ENCODE measurements at regions not wholly inside any gene's neighbourhood (a gene's known extent, or its start where the extent isn't known, plus 50 kb on each side); places are given as distances from the start of the nearest gene placed in this dataset.
"Not testable (repeated sequence)": the region's sequence is repeated elsewhere in the genome, so short reads cannot be mapped to it uniquely, and the experiment has no call there.

DNA sequence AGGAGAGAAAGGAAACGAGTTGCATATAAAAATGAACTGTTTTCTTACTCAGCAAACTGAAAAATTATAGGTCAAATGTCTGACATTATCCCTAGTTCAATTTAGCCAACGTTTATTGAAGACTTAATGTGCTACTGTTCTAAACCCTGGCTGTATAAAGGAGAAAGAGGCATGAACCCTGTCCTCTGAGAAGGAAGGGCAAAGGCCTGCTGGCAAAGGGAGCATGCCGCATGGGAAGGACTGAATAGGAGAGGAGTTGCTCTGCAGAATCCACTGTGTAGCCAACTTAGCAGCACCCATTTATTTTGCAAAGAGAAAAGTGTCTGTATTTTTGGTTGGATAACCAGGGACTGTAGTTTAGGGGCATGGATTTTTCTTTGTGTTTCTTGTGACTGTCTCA is 132.5 kb downstream of the GOSR1 start:
- not testable (repeated sequence) for DNase-seq

DNA sequence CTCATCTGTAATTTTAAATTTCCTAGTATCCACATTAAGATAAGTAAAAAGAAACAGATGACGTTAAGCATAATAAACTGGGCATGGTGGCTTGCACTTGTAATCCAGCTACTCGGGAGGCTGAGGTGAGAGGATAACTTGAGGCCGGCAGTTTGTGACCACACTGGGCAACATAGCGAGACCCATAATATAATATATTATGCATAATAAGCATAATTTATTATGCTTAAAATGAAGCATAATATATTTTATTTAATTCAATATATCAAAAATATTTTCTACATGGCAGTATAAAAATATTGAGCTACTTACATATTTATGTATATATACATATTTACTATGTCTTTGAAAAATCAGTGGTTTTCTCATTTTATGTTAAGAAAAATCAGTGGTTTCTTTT is 128.3 kb downstream of the GOSR1 start:
- no peak for DNase-seq

DNA sequence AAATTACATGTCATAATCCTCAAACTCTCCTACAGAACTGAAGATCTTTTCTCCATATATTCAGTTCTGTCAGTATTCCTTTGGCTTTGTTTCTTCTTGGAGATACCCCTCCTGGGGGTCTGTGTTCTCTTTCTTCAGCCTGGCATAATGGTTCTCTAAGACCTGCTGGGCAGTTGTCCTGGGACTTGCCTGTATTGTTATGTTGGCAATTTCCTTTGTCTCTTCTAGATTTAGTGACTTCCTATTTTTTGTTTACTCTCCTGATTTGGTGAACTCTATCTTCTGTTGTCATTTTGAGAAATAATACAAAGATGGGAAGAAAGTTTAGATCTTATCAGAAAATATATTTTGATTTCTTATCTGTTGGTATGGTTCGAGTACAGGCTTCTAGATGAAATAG is 127.8 kb downstream of the GOSR1 start:
- DNase-seq, result no peak

DNA sequence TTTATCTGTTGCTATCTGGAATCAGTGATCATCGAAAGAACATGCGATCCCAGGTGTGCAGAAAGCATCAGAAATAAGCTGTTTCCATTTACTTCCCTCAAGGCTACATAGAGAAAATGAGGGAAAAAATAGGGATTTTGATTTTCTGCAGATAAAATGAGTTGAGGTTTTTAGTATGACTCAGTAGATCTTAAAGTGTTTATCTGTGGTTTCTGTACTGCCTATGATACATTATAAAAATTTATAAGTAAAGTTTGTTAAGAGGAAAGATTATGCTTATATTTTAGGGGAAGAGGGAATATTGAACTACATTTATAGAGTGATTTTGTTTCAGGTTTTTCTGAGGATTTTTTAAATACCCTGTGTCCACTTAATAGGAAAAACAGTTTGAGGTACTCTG is 125.2 kb downstream of the GOSR1 start:
- not testable (repeated sequence) for DNase-seq

DNA sequence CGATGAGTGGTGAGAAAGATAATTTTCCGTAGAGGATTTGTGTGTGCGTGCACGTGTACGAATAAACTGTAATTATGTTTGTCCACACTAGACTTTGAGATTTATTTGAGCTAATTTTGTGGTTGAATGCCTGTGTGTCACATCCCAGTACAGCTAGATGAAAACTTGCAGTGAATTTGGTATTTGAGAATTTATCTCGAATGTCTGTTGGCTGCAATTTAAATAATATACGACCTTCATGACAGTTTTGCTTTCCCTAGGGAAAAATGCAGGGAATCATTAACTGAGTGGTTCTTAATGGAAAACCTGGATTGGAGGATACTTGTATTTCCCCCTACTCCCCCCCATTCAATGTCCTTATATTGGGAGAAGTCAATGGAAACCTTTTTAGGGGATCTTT is 124.8 kb downstream of the GOSR1 start:
- not testable (repeated sequence) for DNase-seq

DNA sequence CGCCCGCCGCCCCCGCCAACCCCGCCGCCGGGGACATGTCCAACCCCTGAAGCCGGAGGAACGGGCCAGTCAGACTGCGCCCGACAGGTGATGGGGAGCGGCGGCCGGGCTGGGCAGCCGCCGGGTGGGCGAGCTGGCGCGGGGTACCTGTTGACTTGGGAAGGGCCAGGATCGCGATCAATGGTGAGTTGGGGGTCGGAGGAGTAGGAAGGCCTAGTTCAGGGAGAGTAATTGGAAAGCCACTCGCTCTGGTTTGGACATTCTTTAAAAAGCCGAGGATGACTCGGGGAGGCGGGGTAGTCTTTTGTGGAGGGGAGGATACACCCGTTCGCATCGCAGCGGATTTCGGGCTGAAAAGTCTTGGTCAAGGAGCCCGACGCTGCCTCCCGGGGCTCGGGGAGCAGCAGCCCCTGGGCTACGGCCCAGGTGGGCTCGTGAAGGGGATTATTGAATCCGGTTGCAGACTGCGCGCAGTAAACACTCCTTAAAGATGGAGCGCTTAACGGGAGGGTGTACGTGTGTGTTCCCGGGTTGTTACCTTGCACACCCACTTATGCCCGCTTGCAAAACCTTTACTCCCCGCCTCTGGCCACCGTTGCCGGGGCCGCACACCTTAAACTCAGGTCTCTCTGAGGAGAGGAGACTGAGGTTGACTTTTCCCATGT is 123.8 kb downstream of the GOSR1 start:
- peak; percentile 57 for DNase-seq

DNA sequence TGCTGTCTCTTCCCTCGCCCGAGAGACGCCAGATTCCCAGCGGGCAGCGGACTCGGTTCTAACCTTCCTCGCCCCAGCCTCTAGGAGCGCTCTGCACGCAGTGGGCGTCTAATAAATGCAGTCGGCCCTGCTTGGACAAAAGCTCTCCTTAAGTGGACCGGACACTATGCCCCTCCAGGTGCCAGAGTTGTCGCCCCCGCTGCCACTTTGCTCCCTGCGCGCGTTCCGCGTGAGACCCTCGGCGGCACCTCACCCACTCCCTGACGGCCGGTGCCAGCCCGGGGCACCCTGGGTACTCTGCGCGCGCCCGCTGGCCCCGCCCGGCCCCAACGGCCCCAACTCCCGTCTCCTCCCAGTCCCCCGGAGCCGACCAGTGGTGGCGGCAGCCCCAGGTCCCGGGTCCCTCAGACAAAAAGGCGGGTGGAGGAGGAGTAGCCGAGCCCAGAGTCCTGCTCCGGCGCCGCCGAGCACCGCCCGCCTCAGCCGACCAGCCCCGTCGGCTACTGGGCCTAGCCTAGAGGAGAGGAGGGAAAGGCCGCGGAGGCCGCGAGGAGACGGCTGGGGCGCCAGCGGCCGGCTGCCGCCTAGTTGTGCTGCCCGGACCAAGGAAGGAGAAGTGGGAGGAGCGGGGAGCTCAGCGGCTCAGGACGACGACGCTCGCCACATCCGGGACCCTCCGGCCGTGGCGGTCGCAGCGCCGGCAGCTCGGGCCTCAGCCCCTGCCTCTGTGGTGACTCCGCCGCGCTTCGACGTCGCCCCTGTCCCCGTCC is 123.0 kb downstream of the GOSR1 start:
- DNase-seq, result peak; percentile 87

DNA sequence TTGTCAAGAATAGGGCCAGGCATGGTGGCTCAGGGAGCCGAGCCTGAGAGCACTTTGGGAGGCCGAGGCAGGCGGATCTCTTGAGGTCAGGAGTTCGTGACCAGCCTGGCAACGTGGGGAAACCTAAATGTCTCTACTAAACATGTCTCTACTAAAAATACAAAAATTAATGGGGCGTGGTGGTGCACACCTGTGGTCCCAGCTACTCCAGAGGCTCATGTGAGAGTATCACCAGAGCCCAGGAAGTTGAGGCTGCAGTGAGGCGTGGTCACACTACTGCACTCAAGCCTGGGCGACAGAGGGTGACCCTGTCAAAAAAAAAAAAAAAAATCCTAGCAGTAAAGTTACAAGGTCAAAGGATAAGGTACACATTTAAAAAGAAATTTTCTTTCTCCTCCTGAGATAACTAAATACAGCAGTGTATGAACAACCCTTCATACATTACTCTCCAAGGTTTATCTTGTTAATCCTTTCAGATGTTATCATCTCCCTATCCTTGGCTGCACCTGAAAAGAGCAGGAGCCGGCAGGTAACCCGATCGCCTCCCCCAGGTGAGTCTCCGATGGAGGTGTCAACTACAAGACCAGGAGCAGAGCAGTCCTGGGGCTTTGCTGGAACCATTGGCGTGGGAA is 122.3 kb downstream of the GOSR1 start:
- no peak for DNase-seq

DNA sequence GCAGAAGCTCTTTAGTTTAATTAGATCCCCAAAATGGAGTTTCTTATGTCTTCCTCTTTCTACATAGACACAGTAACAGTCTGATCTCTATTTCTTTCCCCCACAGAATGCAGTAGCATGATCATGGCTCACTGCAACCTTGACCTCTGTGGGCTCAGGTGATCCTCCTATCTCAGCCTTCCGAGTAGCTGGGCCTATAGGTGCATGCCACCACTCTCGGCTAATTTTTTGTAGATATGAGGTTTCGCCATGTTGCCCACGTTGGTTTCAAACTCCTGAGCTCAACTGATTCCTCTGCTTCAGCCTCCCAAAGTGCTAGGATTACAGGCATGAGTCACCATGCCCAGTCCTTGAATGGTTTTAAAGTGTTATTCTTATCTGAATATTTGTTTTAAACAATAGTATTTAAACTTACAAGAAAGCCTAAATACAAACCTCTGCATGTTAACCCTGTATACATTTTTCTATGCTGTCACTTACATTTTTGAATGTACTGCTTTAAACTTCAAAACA is 120.6 kb downstream of the GOSR1 start:
- DNase-seq, result no peak

DNA sequence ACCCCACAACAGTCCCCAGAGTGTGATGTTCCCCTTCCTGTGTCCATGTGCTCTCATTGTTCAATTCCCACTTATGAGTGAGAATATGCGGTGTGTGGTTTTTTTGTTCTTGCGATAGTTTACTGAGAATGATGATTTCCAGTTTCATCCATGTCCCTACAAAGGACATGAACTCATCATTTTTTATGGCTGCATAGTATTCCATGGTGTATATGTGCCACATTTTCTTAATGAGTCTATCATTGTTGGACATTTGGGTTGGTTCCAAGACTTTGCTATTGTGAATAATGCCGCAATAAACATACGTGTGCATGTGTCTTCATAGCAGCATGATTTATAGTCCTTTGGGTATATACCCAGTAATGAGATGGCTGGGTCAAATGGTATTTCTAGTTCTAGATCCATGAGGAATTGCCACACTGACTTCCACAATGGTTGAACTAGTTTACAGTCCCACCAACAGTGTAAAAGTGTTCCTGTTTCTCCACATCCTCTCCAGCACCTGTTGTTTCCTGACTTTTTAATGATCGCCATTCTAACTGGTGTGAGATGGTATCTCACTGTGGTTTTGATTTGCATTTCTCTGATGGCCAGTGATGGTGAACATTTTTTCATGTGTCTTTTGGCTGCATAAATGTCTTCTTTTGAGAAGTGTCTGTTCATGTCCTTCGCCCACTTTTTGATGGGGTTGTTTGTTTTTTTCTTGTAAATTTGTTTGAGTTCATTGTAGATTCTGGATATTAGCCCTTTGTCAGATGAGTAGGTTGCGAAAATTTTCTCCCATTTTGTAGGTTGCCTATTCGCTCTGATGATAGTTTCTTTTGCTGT is 120.0 kb downstream of the GOSR1 start:
- DNase-seq, result not testable (repeated sequence)

DNA sequence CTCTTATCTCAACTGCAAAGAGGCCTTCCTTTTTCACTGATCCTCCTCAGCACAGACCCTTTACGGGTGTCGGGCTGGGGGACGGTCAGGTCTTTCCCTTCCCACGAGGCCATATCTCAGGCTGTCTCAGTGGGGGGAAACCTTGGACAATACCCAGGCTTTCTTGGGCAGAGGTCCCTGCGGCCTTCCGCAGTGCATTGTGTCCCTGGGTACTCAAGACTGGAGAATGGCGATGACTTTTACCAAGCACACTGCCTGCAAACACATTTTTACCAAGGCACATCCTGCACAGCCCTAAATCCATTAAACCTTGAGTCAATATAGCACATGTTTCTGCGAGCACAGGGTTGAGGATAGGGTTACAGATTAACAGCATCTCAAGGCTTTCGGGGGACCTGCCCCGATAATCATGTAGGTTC is 117.8 kb downstream of the GOSR1 start:
- DNase-seq, result not testable (repeated sequence)

DNA sequence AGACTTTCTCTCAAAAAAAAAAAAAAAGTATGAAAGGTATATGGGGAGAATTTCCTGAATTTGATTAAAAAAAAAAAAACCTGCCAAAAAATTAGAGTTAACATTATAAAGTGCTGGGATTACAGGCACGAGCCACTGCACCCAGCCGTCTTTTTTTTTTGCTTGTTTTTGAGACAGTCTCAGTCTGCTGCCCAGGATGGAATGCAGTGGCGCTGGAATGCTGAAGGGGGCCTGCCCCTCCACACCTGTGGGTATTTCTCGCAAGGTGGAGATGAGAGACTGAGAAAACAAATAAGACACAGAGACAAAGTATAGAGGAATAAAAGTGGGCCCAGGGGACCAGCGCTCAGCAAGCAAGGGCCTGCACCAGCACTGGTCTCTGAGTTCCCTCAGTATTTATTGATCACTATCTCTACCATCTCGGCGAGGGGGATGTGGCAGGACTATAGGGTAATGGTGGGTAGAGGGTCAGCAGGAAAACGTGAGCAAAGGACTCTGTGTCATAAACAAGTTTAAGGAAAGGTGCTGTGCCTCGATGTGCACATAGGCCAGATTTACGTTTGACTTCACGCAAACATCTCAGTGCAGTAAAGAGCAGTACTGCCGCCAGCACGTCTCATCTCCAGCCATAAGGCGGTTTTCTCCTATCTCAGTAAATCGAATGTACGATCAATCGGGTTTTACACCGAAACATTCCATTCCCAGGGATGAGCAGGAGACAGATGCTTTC is 117.2 kb downstream of the GOSR1 start:
- no peak for DNase-seq

DNA sequence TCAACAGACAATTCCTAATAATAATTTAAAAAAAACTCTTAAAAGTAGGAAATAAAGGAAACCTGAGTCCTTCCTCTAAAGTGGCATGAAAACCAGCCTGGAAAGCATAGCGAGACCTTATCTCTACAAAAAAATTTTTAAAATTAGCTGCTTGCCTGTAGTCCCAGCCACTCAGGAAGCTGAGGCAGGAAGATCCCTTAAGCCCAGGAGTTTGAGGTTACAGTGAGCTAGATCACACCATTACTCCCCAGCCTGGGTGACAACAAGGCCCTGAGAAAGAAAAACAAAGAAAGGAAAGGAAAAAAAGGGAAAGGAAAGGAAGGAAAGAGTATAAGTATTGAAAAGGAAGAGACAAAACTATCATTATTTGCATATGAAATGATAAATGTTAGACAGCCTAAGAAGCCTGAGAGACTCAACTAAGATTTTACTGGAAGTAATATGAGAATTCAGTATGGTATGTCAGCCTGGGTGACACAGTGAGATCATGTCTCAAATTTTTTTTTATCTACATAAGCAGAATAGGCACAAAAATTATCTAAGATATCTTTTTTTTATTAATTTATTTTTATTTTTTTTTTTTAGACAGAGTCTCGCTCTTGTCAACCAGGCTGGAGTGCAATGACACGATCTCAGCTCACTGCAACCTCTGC is 113.0 kb downstream of the GOSR1 start:
- DNase-seq, result no peak

DNA sequence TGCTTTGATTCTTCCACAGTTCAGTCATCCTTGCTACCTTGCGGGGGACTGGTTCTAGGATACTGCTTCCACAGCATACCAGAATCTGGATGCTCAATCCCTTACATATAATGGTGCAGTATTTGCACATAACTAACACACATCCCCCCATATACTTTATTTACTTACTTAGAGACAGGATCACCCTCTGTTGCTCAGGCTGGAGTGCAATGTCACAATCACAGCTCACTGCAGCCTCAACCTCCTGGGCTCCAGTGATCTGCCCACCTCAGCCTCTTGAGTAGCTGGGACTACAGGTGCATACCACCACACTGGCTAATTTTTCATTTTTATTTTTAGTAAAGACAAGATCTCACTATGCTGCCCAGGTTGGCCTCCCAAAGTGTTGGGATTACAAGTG is 112.2 kb downstream of the GOSR1 start:
- DNase-seq, result no peak

DNA sequence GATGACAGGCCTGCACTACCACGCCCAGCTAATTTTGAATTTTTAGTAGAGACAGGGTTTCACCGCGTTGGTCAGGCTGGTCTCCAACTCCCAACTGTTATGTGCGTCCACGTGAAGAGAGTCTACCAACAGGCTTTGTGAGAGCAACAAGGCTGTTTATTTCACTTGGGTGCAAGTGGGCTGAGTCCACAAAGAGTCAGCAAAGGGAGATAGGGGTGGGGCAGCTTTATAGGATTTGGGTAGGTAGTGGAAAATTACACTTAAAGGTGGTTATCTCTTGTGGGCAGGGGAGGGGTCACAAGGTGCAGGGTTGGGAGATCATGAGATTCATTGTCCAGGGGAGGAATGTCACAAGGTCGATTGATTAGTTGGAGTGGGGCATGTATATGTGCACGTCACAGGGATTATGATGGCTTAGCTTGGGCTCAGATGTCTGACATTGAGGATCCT is 111.6 kb downstream of the GOSR1 start:
- DNase-seq, result no peak

DNA sequence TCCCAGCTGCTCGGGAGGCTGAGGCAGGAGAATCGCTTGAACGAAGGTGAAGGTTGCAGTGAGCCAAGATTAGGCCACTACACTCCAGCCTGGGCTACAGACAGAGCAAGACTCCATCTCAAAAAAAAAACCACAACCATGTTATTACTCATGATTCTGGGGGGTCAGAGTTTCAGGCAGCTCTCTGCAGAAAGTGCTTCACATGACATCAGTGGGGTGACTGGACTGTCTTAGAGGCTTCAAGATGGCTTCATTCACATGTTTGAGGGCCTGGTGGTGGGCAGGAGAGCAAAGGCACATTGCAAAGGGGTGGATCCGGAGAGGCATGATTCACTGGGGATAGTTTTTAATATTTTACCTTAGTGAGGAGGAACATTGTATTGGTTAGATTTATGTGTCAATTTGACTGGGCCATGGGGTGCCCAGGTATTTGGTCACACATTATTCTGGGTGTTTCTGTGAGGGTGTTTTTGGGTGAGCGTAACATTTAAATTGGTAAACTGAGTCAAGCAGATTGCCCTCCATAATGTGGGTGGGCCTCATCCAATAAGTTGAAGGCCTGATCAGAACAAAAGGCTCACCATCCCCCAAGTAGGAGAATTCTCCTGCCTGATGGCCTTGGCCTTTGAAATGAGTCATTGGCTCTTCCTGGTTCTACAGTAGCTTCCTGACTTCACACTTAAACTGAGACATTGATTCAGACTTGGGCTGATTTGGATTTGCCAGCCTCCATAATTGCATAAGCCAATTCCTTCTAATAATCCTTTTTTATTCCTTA is 109.8 kb downstream of the GOSR1 start:
- no peak for DNase-seq

DNA sequence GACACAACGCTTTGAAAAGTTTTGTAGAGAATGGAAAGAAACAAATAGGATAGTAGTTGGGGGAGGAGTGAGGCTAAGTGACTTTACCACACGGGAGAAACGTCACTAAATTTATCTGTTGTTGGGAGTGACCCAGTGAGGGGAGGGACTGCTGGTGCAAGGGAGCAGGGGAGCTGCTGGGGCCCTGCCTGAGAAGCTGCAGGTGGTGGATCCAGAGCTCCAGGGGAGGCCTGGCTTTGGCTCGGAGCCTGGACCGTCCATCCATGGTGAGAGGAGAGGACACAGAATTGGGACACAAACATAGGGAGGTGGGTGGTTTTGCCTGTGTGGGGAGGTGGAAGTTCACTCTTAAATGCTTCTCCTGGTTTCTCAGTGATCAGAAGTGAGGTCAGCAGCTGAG is 107.6 kb downstream of the GOSR1 start:
- DNase-seq, result no peak

DNA sequence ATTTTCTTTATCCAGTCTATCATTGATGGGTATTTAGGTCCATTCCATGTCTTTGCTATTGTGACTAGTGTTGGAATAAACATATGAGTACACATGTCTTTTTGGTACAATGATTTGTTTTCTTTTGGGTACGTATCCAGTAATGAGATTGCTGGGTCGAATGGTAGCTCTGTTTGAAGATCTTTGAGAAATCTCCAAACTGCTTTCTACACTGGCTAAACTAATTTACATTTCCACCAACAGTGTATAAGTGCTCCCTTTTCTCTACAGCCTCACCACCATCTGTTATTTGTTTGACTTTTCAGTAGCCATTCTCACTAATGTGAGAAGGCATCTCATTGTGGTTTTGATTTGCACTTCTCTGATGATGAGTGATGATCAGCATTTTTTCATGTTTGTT is 103.7 kb downstream of the GOSR1 start:
- DNase-seq, result no peak

DNA sequence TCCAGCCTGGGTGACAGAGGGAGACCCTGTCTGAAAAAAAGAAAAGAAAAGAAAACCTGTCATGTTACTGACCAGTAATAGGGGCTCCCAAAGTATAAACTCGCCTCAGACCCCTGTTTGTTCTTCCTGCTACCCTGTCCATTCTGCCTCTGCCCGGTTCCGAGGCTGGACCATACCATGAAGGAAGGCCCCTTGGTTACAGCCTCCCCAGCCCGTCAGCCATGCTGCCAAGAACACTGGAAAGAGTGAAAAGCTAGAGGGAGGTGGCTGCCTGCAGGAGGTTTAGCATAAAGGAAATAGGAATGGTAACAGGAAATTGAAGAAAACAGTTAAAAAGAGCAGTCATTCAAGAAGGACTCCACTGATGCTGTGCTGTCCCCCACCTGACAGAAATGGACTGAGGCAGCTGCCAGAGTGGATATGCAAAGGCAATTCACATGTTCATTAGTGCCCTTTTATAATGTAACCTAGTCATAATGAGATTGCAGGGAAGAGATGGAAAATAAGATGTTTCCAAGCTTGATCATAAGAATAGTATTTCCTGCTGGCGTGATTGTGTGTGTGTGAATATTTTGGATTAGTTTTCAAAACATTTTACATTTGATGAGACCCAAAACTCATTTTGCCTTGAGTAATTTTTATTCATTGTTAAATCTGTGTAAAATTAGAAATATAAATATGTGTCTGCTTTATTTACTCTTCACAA is 102.6 kb downstream of the GOSR1 start:
- no peak for DNase-seq
